Fibroblast of mammary gland (primary cell): ENCODE measurements at regions not wholly inside any gene's neighbourhood (a gene's known extent, or its start where the extent isn't known, plus 50 kb on each side); places are given as distances from the start of the nearest gene placed in this dataset.
A peak's percentile ranks its signal among the peaks of the same experiment; 100 is the strongest.

Source experiments
- DNase-seq: peaks from one replicate; pipeline ENCODE4 v3.0.0-alpha.2; 2010; ENCODE audit warnings: low read depth
- H3K4me3 ChIP-seq: 2 replicates; pipeline ENCODE4 v1.5.1; 2011; ENCODE audit warnings: low read depth, mild to moderate bottlenecking, low read length, moderate library complexity; ENCODE audit not compliant: control insufficient read depth
- CTCF ChIP-seq: conservative IDR thresholded peaks from 2 replicates; pipeline ENCODE4 v1.5.1; 2011; ENCODE audit warnings: low read depth, low read length, inconsistent platforms; ENCODE audit not compliant: control insufficient read depth, insufficient read depth

- peak; percentile 11 for DNase-seq
- TF ChIP-seq CTCF = no peak
Observed at GRCh38 chr12:11577658-11578260, 71.7 kb upstream of the ETV6 start.

GRCh38 chr12:11578461-11578993 lies 70.9 kb upstream of the ETV6 start:
- no peak for DNase-seq
- H3K4me3 ChIP-seq = no peak overlapping the region
- no peak for TF ChIP-seq CTCF

More at GRCh38 chr12:11577658-11578260, 71.7 kb upstream of the ETV6 start:
- no peak overlapping the region for H3K4me3 ChIP-seq

GRCh38 chr12:11580125-11580751 lies 69.2 kb upstream of the ETV6 start:
- DNase-seq = peak; percentile 74
- TF ChIP-seq CTCF = no peak
- H3K4me3 ChIP-seq = no peak overlapping the region

- no peak overlapping the region for H3K4me3 ChIP-seq
- TF ChIP-seq CTCF = peak; percentile 46
- peak; percentile 78 for DNase-seq
Observed at GRCh38 chr12:11581179-11581755, 68.2 kb upstream of the ETV6 start.

- TF ChIP-seq CTCF = no peak
- DNase-seq = peak; percentile 28
- H3K4me3 ChIP-seq = no peak overlapping the region
Observed at GRCh38 chr12:11584221-11584855, 65.1 kb upstream of the ETV6 start.

GRCh38 chr12:11592484-11592883 lies 57.0 kb upstream of the ETV6 start:
- TF ChIP-seq CTCF = no peak
- no peak for DNase-seq
- H3K4me3 ChIP-seq = no peak overlapping the region
